ENCODE measurements at regions not wholly inside any gene's neighbourhood (a gene's known extent, or its start where the extent isn't known, plus 50 kb on each side); places are given as distances from the start of the nearest gene placed in this dataset.

DNA sequence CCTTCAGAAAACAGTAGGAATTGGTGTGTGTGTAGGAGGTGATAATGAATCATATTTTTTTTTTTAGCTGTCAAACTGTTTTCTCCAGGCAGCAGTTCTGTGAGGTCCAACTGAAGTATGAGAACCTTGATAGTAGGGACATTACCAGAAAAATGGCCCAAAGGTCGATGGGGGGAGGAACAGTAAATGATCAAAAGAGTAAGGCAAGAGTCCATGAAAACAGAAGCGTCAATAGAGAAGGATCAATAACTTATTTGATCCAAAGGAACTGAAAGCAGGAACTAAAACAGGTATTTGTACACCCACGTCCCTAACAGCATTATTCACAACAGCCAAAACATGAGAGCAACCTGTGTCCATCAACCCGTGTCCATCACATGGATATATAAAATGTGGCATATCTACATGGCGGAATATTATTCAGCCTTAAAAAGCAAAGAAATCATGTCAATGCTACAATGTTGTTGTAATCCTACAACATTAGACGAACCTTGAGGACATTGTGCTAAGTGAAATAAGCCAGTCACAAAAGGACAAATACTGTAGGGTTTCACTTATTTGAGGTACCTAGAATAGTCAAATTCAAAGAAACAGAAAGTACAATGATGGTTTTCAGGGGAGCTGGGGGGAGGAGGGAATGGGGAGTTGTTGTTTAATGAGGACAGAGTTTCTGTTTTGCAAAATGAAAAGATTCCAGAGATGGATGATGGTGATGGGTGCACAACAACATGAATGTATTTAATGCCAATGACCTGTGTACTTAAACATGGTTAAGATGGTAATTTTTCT, 214.0 kb upstream of the KLF14 start (continued):
- no peak for TF ChIP-seq ZNF396 (CRISPR knock-in tag; IDR thresholded peaks at IDR 0.05; ENCODE audit: borderline replicate concordance)
- TF ChIP-seq, protein P1, sequence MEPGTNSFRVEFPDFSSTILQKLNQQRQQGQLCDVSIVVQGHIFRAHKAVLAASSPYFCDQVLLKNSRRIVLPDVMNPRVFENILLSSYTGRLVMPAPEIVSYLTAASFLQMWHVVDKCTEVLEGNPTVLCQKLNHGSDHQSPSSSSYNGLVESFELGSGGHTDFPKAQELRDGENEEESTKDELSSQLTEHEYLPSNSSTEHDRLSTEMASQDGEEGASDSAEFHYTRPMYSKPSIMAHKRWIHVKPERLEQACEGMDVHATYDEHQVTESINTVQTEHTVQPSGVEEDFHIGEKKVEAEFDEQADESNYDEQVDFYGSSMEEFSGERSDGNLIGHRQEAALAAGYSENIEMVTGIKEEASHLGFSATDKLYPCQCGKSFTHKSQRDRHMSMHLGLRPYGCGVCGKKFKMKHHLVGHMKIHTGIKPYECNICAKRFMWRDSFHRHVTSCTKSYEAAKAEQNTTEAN (CRISPR knock-in tag; IDR thresholded peaks at IDR 0.05), result no peak
- no peak for TF ChIP-seq FOXJ3 (CRISPR knock-in tag; IDR thresholded peaks at IDR 0.05; ENCODE audit: borderline replicate concordance)

DNA sequence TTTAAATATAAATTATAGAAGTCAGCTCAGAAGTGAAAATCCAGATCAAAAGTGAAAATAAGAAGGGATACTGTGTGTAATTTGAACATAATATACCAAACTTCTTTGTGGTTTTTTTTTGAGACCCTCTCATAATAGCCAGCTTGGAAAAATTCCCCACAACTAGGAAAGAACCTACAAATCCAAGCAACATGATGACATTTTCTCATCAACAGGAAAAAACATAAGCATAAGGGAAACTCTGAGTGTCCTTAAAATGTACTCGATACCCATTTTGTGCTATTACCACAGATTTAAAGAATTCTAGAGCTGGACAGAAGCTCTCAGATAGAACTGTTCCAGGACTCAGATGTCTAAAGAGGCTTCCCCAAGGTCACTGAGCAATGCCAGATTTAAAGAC, 214.8 kb upstream of the KLF14 start:
- no peak for DNase-seq (ENCODE audit: low spot score)
- no peak for ATAC-seq
- peaks cover 18% of the 10 kb centered on the region for H3K4me1 Mint-ChIP-seq
- no peaks in the 10 kb centered on the region for H3K9me3 Mint-ChIP-seq
- ChIA-PET CTCF (no interaction called here), POLR2A (no interaction called here)
- no peaks in the 10 kb centered on the region for H3K36me3 Mint-ChIP-seq
- no peak for TF ChIP-seq ZNF416 (CRISPR knock-in tag; IDR thresholded peaks at IDR 0.05)
- no peak for TF ChIP-seq ATF1 (CRISPR knock-in tag; IDR thresholded peaks at IDR 0.05)
- TF ChIP-seq, protein P2, sequence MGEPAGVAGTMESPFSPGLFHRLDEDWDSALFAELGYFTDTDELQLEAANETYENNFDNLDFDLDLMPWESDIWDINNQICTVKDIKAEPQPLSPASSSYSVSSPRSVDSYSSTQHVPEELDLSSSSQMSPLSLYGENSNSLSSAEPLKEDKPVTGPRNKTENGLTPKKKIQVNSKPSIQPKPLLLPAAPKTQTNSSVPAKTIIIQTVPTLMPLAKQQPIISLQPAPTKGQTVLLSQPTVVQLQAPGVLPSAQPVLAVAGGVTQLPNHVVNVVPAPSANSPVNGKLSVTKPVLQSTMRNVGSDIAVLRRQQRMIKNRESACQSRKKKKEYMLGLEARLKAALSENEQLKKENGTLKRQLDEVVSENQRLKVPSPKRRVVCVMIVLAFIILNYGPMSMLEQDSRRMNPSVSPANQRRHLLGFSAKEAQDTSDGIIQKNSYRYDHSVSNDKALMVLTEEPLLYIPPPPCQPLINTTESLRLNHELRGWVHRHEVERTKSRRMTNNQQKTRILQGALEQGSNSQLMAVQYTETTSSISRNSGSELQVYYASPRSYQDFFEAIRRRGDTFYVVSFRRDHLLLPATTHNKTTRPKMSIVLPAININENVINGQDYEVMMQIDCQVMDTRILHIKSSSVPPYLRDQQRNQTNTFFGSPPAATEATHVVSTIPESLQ (CRISPR knock-in tag; IDR thresholded peaks at IDR 0.05), result no peak
- no peak for TF ChIP-seq OVOL2 (CRISPR knock-in tag; IDR thresholded peaks at IDR 0.05; ENCODE audit: borderline replicate concordance)
- TF ChIP-seq, protein P3, sequence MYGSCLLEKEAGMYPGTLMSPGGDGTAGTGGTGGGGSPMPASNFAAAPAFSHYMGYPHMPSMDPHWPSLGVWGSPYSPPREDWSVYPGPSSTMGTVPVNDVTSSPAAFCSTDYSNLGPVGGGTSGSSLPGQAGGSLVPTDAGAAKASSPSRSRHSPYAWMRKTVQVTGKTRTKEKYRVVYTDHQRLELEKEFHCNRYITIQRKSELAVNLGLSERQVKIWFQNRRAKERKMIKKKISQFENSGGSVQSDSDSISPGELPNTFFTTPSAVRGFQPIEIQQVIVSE (CRISPR knock-in tag; IDR thresholded peaks at IDR 0.05; ENCODE audit: borderline replicate concordance), result no peak
- TF ChIP-seq SMAD4 (CRISPR knock-in tag; IDR thresholded peaks at IDR 0.05), result no peak
- TF ChIP-seq, protein P4, sequence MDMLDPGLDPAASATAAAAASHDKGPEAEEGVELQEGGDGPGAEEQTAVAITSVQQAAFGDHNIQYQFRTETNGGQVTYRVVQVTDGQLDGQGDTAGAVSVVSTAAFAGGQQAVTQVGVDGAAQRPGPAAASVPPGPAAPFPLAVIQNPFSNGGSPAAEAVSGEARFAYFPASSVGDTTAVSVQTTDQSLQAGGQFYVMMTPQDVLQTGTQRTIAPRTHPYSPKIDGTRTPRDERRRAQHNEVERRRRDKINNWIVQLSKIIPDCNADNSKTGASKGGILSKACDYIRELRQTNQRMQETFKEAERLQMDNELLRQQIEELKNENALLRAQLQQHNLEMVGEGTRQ (CRISPR knock-in tag; IDR thresholded peaks at IDR 0.05), result no peak
- no peak for TF ChIP-seq ZNF263 (CRISPR knock-in tag; IDR thresholded peaks at IDR 0.05; ENCODE audit: low read depth)
- TF ChIP-seq TEAD4 (CRISPR knock-in tag; IDR thresholded peaks at IDR 0.05), result no peak
- no peak for TF ChIP-seq SOX15 (CRISPR knock-in tag; IDR thresholded peaks at IDR 0.05)
- TF ChIP-seq MYBL2 (CRISPR knock-in tag; IDR thresholded peaks at IDR 0.05), result no peak
- H3K27ac Mint-ChIP-seq, result no peak overlapping the region
- no peaks in the 10 kb centered on the region for H3K27me3 Mint-ChIP-seq (ENCODE audit: low read depth)
- H3K4me3 Mint-ChIP-seq, result no peak overlapping the region

DNA sequence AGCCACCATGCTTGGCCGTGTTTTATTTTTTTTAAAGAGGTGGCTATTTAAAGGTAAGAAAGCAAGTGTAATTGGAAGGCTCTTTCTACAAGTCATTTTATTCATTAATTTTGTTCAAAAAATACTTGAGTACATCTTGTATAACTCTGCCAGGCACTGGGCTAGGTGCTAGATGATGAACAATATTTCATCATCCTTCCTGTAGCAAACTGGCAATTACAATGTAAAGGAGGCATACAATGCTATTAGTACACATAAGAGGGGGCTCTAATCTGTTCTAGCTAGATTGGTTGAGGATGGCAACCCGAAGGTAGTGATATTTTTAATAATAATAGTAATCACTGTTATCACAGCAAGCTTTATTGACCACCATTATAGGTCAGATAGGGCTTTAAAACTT, 215.5 kb upstream of the KLF14 start:
- ATAC-seq, result no peak

More for the DNA sequence above, 215.5 kb upstream of the KLF14 start:
- Mint-ChIP-seq H3K4me1 (peaks cover 19% of the 10 kb centered on the region), H3K9me3 (no peaks in the 10 kb centered on the region), H3K27me3 (ENCODE audit: low read depth) (no peaks in the 10 kb centered on the region), H3K27ac (no peak overlapping the region), H3K4me3 (no peak overlapping the region), H3K36me3 (no peaks in the 10 kb centered on the region)
- no peak for DNase-seq (ENCODE audit: low spot score)
- CTCF ChIA-PET, result interaction anchor here (0.8 kb wide), 1 partner anchor 33 kb away, joined by 3 read pairs; no protein-coding TSS in a partner anchor
- POLR2A ChIA-PET, result interaction anchor here (0.6 kb wide), 1 partner anchor 214 kb away, joined by 3 read pairs; no protein-coding TSS in a partner anchor
- TF ChIP-seq, protein P5, sequence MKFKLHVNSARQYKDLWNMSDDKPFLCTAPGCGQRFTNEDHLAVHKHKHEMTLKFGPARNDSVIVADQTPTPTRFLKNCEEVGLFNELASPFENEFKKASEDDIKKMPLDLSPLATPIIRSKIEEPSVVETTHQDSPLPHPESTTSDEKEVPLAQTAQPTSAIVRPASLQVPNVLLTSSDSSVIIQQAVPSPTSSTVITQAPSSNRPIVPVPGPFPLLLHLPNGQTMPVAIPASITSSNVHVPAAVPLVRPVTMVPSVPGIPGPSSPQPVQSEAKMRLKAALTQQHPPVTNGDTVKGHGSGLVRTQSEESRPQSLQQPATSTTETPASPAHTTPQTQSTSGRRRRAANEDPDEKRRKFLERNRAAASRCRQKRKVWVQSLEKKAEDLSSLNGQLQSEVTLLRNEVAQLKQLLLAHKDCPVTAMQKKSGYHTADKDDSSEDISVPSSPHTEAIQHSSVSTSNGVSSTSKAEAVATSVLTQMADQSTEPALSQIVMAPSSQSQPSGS (CRISPR knock-in tag; IDR thresholded peaks at IDR 0.05; ENCODE audit: borderline replicate concordance, low read depth), result no peak
- TF ChIP-seq, protein P4 (CRISPR knock-in tag; IDR thresholded peaks at IDR 0.05), result no peak
- TF ChIP-seq OVOL2 (CRISPR knock-in tag; IDR thresholded peaks at IDR 0.05; ENCODE audit: borderline replicate concordance), result no peak
- no peak for TF ChIP-seq GABPB1 (CRISPR knock-in tag; IDR thresholded peaks at IDR 0.05)

Data from WTC11 (cell line).